T-helper 2 cell (primary cell): ENCODE measurements at regions not wholly inside any gene's neighbourhood (a gene's known extent, or its start where the extent isn't known, plus 50 kb on each side); places are given as distances from the start of the nearest gene placed in this dataset.
"Not testable (repeated sequence)": the region's sequence is repeated elsewhere in the genome, so short reads cannot be mapped to it uniquely, and the experiment has no call there.

ENCODE experiments used
- DNase-seq, 5 experiments: peaks; one replicate each; pipeline versions ENCODE4 v3.0.0 to v3.0.0-alpha.2; 2012 to 2022

DNA sequence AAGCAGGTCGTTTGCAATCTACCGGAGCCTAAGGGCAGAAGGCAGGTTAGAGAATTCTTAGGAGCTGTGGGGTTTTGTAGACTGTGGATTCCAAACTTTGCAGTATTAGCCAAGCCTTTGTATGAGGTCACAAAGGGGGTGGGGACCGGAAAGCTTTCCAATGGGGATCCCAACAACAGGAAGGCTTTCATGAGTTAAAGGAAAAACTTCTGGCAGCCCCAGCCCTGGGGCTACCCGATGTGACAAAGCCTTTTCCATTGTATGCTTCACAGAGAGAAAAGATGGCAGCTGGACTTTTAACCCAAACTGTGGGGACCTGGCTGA, 199.2 kb upstream of the PZP start:
- not testable (repeated sequence) for DNase-seq

DNA sequence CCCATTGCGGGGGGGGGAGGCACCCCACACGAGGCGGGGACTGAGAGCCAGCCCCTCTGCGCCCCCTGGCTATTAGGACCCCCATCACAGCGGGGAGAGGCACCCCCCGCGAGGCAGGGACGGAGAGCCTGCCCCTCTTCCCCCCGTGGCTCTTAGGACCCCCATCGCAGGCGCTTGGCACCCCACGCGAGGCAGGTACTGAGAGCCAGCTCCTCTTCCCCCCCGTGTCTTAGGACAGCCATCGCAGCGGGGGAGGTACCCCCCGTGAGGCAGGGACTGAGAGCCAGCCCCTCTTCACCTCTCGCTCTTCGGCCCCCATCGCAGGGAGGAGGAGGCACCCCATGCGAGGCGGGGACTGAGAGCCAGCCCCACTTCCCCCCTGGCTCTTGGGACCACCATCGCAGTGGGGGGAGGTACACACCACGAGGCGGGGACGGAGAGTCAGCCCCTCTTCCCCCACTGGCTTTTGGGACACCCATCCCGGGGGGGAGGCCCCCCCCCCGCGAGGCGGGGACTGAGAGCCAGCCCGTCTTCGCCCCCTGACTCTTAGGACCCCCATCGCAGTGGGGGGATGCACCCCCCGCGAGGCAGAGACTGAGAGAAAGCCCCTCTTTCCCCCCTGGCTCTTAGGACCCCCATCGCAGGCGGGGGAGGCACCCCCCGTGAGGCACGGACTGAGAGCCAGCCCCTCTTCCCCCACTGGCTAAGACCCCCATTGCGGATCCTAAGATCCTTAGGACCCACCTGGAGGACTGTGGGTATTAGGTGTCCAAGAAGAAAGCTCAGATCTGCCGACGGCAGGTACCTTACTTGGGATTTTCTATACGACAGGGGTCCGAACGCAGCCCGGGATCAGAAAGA, 198.6 kb upstream of the PZP start:
- no peak for DNase-seq

DNA sequence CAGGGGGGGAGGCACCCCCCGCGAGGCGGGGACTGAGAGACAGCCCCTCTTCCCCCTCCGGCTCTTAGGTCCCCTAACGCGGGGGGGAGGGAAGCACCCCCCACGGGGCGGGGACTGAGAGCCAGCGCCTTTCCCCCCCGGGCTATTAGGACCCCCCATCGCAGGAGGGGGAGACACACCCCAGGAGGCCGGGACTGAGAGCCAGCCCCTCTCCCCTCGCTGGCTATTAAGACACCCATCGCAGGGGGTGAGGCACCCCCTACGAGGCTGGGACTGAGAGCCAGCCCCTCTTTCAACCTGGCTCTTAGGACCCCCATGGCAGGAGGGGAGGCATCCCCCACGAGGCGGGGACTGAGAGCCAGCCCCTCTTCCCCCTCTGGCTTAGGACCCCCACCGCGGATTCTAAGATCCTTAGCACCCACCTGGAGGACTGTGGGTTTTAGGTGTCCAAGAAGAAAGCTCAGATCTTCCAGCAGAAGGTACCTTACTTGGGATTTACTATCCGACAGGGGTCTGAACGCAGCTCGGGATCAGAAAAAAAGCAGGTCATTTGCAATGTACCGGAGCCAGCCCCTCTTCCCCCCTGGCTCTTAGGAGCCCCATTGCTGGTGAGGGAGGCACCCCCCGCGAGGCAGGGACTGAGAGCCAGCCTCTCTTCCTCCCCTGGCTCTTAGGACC, 197.8 kb upstream of the PZP start:
- no peak for DNase-seq

DNA sequence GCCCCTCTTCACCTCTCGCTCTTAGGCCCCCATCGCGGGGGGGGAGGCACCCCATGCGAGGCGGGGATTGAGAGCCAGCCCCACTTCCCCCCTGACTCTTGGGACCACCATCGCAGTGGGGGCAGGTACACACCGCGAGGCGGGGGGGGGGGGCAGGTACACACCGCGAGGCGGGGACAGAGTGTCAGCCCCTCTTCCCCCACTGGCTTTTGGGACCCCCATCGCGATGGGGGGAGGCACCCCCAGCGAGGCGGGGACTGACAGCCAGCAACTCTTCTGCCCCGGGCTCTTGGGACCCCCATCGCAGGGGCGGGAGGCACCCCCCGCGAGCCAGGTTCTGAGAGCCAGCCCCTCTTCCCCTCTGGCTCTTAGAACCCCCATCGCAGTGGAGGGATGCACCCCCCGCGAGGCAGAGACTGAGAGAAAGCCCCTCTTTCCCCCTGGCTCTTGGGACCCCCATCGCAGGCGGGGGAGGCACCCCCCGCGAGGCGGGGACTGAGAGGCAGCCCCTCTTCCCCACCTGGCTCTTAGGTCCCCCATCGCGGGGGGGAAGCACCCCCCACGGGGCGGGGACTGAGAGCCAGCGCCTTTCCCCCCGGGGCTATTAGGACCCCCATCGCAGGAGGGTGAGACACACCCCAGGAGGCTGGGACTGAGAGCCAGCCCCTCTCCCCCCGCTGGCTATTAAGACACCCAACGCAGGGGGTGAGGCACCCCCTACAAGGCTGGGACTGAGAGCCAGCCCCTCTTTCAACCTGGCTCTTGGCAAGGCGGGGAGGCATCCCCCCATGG, 196.5 kb upstream of the PZP start:
- peak in 1 of 5 experiments; percentile 56 for DNase-seq

- no peak for DNase-seq
Measured at GRCh38 chr12:9404031-9404430, 195.8 kb upstream of the PZP start.

DNA sequence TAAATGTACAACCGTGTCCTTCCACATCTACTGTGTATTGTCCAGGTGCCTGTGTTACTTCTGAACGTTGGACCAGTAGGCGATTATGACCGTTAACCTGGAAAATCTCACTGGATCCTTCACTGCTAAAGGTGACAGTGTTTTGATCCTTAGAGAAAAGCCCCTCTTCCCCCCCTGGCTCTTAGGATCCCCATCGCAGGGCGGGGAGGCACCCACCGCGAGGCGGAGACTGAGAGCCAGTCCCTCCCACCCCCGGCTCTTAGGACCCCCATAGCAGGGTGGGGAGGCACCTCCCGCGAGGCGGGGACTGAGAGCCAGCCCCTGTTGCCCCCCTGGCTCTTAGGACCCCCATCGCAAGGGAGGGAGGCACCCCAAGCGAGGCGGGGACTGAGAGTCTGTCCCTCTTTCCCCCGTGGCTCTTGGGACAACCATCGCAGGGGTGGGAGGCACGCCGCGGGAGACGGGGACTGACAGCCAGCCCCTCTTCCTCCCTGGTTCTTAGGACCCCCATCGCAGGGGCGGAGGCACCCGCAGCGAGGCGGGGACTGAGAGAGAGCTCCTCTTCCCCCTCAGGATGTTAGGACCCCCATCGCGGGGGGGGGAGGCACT, 194.3 kb upstream of the PZP start:
- not testable (repeated sequence) for DNase-seq

DNA sequence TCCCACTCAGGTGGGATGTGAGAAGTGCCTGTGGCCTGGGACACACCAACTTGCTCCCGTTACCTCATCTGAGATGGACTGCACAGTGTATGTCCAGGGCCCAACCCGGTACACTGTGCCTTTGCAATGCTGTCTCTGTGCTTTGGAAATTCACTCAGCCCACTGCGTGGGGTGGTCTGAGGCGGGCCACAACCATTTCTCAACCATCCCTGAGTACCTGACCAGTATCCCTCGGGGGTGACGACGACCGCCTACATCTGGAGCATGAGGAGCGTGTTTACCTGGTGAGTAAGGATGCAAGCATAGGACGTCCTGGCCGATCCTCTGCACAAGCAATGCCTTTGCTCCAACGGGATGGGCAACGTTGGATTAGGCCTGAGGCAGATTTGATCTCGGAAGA, 188.2 kb upstream of the PZP start:
- not testable (repeated sequence) for DNase-seq

DNA sequence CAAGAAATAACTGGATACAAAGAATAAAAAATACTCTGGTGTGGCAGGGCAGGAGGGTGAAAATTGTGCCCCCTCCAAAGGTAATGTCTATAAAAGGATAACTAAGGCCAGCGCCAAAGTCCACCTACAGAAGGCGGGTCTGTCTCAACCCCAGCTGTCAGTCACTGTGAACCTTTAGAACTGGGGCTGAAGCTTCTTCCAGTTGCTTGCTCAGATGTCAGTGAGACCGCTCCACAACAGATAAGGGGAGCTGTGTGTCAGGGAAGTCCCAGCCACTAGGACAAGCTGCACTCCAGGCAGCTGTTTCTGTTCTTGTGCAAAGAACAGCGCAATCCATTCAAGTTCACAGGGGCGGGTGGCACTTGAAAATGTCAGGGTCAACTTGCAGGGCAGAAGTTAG, 187.0 kb upstream of the PZP start:
- not testable (repeated sequence) for DNase-seq

GRCh38 chr12:9392842-9393241, 184.6 kb upstream of the PZP start:
- DNase-seq = no peak

GRCh38 chr12:9391815-9392214, 183.6 kb upstream of the PZP start:
- DNase-seq = no peak

DNA sequence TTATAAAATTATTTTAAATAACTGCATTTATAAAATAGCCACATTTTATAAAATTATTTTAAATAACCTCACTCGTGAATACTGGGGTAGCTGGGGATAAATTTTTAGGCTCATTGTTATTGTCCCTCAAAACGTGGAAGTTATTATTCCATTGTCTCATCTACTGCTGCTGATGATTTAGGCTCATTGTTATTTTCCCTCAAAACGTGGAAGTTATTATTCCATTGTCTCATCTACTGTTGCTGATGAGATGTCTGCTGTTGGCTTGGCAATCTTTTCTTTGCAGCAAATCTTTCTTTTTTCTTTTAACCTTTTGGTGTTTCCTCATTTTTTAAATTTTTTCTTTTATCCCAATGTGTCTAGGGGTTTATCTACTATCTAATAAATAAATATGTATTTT, 182.6 kb upstream of the PZP start:
- no peak for DNase-seq

- no peak for DNase-seq
Measured at GRCh38 chr12:9389796-9390195, 181.6 kb upstream of the PZP start.

- no peak for DNase-seq
Measured at GRCh38 chr12:9388379-9388778, 180.2 kb upstream of the PZP start.

DNA sequence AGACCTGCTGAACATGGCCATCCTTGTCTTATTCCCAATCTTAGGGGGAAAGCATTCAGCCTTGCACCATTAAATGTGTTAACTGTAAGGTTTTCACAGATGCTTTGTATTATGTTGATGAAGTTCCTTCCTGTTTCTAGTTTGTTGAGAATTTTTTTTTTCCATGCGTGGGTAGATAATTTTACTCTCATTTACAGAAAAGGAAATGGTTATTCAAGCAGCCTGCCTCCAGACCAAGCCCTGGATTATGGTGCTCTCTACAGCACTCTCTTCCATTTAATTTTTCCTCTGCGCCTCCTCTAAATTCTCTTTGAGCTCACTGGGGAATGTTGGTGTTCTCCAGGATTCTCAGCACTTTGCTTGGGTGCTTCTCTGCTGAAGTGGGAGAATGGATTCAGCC, 179.3 kb upstream of the PZP start:
- DNase-seq = no peak

DNA sequence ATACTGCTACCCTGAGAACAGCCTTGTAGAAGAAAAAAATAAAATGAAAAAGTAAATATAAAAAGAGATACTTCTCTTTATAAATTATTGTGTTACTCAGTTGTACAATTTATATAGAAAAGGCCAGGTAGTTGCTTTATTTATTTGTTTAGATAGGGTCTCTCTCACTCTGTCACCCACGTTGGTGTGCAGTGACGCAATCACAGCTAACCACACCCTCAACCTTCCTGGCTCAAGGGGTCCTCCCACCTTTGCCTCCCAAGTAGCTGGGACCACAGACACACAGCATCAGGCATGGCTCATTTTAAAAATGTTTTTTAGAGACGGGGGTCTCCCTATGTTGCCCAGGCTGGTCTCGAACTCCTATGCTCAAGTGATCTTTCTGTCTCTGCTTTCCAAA, 175.4 kb upstream of the PZP start:
- DNase-seq = no peak

DNA sequence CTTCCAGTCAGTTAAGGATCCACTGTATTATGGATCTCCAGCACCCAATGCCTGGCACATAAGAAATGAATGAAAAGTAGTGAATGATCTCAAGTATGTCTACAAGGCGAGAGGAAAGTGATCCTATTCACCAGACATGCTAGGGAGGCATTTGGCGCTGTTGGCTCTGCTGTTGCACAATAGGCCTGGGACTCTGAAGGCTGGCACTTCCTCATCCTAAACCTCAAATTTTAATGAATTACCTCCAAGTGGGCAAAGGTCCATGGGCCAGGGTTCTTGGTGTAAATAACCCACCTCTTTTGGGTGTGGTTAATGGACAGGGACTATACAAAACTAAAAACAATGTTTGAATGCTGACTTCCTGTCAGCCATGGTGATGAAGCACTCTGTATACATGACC, 173.4 kb upstream of the PZP start:
- no peak for DNase-seq

- DNase-seq = no peak
Measured at GRCh38 chr12:9380650-9381049, 172.5 kb upstream of the PZP start.

DNA sequence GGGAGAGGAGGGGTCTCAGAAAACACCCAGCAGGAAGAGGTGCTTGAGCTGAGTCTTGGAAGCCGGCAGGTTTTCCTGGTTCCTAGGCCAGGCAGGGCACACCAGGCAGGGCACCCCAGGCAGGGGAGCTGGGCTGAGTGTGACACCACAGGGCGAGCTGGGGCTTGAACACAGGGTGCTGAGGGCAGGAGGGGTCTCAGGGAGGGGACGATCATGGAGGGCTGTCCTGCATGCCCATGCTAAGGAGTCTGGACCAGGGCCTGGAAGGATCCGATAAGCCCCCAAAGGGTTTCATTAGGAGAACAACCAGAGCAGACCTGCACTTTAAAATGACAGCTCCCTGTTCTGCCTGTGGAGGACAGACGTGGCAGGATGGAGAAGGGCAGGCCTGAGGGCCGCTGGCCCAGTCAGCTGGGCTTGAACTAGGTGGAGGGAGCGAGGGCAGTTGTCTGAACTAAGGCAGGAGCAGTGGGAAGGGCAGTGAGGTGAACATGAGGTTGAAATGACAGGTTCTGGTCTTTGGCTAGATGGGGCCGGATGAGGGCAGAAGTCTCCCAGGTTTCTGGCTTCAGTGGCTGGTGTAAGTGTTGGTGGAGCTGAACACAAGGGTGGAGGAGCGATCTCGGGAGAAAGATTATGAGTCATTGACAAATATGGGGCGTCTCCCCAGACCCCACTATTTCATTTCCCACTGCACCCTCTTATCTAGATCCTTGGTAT, 171.0 kb upstream of the PZP start:
- DNase-seq = no peak

- no peak for DNase-seq
Measured at GRCh38 chr12:9378430-9378835, 170.2 kb upstream of the PZP start.

DNA sequence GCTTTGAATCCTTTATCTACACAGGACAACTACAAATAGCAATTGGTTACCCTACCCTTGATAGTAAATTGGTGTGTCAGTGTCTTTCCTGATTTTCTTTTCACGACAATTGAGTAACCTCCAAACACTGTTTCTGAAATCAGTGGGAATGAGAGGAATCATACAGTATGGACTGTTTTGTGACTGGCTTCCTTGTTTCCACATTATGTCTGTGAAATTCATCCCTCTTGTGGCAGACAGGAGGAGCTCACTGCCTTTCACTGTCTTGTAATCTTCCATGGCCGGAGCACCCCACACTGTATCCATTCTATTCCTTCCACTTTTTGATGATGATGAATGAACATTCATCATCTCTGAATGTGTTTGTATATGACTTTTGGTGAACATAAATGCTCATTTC, 164.0 kb upstream of the PZP start:
- no peak for DNase-seq

DNA sequence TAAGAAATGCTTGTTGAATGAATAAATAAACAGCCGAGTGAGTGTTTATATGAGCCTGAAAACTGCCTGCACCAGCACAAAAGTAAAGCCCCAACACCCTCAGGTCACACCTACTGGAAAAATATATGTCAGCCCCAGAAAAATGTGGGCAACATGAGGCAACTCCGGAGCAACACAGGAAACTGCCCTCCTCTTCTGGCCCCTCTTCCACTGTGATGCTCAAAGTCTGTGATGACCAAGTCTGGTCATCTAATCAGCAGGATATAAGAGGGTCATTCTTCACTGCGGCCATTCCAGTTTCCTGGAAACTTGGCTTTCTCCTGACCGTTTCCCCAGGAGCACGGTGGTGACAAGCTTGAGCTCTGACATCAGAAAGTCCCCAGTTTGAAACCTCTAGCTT, 159.6 kb upstream of the PZP start:
- no peak for DNase-seq

DNA sequence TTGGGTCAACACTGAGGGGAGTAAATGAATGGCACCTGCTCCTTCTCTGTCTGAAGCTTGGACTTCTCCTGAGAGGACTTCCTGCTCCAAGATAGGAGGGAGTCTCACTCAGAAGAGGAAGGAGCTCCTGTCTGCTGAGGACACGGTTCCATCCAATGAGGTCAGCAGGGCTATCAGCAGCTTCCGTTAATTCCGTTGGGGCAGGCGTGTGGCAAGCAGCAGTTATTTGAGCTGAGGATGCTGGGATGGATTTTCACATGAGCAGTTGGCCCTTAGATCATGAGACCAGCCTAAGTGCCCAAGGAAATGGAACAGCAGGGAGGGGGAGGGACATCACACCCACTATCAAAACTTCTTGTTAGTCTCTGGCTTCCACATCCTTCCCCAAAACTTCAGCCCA, 159.0 kb upstream of the PZP start:
- no peak for DNase-seq

GRCh38 chr12:9365296-9365695, 157.1 kb upstream of the PZP start:
- no peak for DNase-seq
